ENCODE measurements at regions not wholly inside any gene's neighbourhood (a gene's known extent, or its start where the extent isn't known, plus 50 kb on each side); places are given as distances from the start of the nearest gene placed in this dataset.

DNA sequence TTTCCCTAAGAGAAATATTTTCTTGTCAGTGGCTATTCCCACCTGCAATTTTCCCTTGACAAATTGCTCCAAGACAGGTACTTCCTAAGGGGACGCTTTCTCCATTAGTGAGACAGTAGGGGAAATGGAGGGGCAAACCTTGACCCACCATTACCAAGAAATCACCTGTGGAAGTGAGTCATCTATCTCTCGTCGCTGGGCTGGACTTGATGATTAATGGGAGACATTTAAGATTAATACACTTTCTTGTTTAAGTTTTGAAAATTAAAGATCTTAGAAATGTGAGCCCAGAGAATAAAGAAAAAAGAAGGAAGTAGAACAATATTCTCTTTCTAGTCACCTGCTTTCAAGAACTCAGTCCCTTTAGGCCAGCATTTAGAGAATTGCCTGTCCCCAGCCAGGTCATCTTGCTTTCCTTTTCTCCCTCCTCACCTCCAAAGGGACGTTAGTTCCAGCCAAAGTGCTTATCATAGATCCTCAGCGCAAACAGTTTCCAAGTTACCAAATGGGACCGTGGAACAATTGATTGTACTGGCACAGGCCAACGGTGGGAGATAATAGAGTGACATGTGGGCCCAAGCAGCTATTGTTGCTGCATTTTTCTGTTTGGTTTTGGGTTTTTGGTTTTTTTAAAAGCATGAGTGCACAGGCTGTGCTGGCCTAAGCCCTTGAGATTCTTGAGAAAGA, 284.4 kb downstream of the ENC1 start:
- DNase-seq (ENCODE audit: low read depth in 2 of 2) = no peak
- H3K4me3 ChIP-seq (replicated peaks in 1 of 2; ENCODE audit: low read depth in 2 of 2, low read length in 2 of 2) = no peak overlapping the region
- TF ChIP-seq, protein P1, sequence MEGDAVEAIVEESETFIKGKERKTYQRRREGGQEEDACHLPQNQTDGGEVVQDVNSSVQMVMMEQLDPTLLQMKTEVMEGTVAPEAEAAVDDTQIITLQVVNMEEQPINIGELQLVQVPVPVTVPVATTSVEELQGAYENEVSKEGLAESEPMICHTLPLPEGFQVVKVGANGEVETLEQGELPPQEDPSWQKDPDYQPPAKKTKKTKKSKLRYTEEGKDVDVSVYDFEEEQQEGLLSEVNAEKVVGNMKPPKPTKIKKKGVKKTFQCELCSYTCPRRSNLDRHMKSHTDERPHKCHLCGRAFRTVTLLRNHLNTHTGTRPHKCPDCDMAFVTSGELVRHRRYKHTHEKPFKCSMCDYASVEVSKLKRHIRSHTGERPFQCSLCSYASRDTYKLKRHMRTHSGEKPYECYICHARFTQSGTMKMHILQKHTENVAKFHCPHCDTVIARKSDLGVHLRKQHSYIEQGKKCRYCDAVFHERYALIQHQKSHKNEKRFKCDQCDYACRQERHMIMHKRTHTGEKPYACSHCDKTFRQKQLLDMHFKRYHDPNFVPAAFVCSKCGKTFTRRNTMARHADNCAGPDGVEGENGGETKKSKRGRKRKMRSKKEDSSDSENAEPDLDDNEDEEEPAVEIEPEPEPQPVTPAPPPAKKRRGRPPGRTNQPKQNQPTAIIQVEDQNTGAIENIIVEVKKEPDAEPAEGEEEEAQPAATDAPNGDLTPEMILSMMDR (IDR thresholded peaks at IDR 0.05; ENCODE audit: low read depth, low read length) = no peak

DNA sequence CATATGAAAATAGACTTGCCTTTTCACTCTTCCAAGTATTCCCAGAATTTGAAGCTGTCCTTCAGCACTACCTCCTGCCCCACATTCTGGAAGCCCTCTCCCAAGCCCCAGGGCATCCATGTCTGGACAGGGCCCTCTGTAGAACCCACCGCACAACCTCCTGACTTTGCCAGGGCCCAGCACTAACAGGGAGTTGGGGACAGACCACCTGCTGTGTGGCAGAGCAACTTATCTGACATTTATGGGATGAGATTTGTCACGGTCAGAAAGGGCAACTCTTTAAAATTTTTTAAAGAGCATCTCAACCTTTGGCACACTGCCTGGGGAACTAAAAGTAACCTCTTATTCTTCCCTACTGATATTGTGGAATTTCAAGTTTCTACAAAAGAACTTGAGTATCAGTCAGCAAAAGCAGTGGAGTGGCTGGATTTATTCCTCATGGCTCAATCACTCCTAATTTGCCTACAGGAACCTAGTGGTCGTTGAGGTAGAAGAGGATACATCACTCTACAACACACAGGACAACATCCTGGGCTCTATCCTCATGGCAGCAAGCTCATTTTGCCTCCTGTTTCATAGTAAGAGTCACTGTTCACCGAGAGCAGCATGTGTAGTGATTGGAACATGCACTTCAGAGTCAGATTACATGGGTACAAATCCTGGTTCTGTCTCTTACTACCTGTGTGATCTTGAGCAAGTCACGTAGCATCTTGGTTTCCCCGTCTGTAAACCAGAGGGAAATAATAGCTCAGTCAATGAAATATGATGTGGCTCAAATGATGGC, 285.3 kb downstream of the ENC1 start:
- TF ChIP-seq, protein P1 (IDR thresholded peaks at IDR 0.05; ENCODE audit: low read depth, low read length) = no peak
- H3K4me3 ChIP-seq (replicated peaks in 1 of 2; ENCODE audit: low read depth in 2 of 2, low read length in 2 of 2) = no peak overlapping the region
- no peak for DNase-seq (ENCODE audit: low read depth in 2 of 2)

DNA sequence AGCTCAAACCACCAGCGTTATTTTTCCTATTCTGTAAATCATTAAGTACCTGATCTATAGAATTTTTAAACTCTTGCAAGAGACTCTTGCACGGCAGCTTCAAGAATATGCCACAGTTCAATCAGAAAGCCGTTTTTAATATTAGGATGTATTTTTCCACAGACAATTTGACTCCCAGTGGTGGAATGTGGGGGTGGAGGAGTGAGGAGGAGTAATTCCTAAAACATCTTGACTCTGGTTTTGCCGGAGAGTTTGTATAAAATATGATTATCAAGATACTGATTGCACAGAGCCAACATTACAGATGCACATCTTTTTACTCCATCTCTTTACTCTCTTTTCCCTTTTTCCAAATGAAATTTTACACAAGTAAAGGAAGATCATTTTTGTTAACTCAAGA, 288.3 kb downstream of the ENC1 start:
- no peak overlapping the region for H3K4me3 ChIP-seq (replicated peaks in 1 of 2; ENCODE audit: low read depth in 2 of 2, low read length in 2 of 2)
- TF ChIP-seq, protein P1 (IDR thresholded peaks at IDR 0.05; ENCODE audit: low read depth, low read length) = no peak
- DNase-seq (ENCODE audit: low read depth in 2 of 2) = no peak

DNA sequence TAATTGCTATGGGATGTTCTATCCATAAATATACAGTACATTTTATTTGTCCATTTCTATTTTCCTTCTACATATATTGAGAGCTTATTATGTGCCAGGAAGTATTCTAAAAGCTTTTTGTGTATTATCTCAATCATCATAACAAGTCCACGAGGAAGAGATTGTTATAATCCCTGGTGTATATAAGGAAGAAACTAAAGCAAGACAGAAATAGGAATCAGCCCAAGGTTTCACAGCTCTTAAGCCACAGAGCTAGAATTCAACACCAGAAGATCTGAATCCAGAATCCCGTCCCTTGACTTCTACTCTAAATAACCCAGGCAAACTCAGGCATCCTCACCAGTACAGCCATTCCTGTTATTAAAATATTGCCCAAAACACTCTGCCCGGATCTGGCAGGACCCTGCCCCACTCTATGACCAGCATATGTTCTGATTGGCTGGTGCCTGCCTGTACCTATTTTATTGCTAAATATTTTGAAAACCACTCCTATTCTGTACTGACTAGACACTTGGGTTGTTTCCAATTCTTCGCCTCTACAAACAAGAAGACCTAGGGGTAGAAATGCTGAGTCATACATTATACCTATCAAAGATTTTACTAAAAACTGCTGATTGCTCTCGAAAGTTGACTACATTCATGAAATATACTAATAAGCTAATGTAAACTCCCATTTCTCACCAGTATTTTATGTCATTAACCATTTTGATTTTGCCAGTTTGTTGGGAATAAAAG, 297.4 kb downstream of the ENC1 start:
- no peak overlapping the region for H3K4me3 ChIP-seq (replicated peaks in 1 of 2; ENCODE audit: low read depth in 2 of 2, low read length in 2 of 2)
- TF ChIP-seq, protein P1 (IDR thresholded peaks at IDR 0.05; ENCODE audit: low read depth, low read length) = no peak
- DNase-seq (ENCODE audit: low read depth in 2 of 2) = peak in 1 of 2 donors; percentile 47

DNA sequence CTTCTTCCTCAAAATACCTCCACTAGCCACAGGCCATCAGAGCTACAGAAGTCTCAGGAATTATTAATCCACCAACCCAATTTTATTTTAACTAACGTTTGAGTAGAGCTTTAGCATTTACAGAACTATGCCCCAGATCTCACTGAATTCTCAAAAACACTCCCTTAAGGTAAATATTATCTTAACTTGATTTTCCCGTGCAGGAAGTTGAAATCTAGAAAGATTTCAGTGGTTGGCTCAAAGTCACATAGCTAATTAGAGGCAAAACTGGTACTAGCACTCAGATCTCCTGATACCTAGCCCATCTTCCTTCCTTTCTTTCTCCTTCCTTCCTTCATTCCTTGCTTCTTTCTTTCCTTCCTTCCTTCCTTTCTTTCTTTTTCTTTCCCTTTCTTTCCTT, 298.3 kb downstream of the ENC1 start:
- TF ChIP-seq, protein P1 (IDR thresholded peaks at IDR 0.05; ENCODE audit: low read depth, low read length) = no peak
- H3K4me3 ChIP-seq (replicated peaks in 1 of 2; ENCODE audit: low read depth in 2 of 2, low read length in 2 of 2) = no peak overlapping the region
- no peak for DNase-seq (ENCODE audit: low read depth in 2 of 2)

DNA sequence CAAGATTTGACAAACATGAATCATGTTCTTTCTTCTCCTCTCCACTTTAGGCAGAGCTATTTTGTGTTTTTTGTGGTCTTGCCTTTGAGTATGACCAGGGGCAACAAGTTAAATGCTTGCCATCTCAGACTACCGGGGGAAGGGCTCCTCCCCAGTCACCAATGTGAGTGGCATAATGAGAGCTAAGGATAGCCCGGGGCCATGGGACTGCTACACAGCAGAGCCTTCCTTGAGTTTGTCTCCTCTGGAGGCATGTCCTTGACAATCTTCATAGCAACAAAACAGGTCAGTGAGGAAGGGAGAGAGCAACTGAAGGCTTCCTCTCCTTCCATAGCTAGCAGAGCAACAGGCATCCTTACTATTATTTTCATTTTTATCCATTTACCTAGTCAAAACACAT, 299.3 kb downstream of the ENC1 start:
- no peak overlapping the region for H3K4me3 ChIP-seq (replicated peaks in 1 of 2; ENCODE audit: low read depth in 2 of 2, low read length in 2 of 2)
- DNase-seq (ENCODE audit: low read depth in 2 of 2) = no peak
- TF ChIP-seq, protein P1 (IDR thresholded peaks at IDR 0.05; ENCODE audit: low read depth, low read length) = no peak

Measured in cardiac fibroblast (primary cell).